NCI-H460 (cell line): ENCODE measurements at regions not wholly inside any gene's neighbourhood (a gene's known extent, or its start where the extent isn't known, plus 50 kb on each side); places are given as distances from the start of the nearest gene placed in this dataset.
A peak's percentile ranks its signal among the peaks of the same experiment; 100 is the strongest.

ENCODE experiments used
- DNase-seq: peaks from one replicate; pipeline ENCODE4 v3.0.0-alpha.2; 2016; ENCODE audit warnings: low read depth; ENCODE audit errors: extremely low read depth

DNA sequence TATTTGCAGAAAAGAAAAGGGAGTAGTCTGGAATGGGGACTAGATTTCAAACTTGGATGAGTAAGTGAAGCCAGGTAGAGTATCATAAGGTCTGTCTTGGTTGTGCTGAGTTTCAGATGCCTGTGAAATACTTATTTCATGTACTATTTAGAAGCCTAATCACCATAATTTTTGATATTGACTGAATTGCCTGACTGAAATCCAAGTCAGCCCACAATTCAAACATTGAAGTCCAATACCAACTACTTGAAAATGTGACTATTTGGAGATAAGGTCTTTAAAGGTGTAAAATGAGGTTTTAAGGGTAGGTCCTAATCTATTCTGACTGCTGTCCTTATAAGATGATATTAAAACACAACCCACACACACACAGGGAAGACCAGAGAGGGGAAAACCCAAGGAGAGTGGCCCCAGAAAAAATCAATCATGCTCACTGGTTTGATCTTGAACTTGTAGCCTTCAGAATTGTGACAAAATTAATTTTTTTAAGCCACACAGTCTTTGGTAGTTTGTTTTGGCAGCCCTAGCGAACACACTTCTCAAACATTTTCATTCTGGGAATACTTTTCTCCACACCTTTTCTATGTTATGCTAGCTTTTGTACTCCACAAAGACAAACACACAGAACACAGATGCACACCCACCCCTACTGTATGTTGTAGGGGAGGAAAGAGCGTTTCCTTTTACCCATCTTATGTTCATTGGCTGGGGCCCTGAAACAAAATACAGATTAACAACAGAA is 126.3 kb downstream of the HFE start:
- DNase-seq = no peak

DNA sequence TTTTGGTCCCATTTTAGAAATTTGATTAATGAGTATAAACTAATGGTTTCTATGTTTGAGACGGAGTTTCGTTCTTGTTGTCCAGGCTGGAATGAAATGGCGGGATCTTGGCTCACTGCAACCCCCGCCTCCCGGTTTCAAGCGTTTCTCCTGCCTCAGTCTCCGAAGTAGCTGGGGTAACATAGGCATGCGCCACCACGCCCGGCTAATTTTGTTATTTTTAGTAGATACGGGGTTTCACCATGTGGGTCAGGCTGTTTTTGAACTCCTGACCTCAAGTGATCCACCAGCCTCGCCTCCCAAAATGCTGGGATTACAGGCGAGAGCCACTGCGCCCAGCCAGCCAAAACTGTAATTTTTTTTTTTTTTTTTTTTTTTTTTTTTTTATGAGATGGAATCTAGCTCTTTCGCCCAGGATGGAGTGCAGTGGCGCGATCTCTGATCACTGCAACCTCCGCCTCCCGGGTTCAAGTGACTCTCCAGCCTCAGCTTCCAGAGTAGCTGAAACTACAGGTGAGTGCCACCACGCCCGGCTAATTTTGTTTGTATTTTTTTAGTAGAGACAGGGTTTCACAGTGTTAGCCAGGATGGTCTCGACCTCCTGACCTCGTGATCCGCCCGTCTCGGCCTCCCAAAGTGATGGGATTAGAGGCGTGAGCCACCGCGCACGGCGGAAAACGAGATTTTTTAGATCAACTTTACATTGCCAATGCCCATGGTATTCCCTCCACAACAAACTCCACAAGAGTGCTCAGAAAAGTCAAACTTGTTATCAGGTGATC is 127.8 kb downstream of the HFE start:
- no peak for DNase-seq

DNA sequence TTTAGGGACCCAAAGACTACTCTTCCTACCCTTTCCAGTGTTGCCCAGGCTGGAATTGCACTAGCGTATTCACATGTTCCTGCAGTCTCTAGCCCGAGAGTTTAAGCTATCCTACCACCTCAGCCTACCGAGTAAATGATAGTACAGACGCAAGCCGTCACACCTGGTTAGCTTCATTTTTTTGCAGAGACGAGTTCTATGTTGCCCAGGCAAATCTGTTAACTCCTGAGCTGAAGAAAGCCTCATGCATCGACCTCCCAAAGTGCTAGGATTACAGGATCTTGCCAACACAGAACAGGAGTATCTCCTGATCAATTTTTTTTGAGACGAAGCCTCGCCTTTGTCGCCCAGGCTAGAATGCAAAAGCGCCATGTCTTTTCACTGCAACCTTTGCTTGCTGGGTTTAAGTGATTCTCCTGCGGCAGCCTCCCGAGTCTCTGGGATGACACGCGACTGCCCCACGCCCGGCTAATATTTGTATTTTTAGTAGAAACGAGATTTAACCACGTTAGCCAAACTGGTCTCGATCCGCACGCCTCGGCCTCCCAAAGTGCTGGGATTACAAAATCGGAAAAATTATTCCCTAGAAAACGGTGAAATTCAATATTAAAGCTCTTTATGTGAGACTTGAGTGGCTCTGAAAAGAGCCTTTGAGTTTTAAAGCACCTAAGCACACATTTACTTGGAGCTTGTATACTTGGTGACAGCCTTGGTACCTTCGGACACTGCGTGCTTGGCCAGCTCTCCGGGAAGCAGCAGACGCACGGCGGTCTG is 128.5 kb downstream of the HFE start:
- no peak for DNase-seq

DNA sequence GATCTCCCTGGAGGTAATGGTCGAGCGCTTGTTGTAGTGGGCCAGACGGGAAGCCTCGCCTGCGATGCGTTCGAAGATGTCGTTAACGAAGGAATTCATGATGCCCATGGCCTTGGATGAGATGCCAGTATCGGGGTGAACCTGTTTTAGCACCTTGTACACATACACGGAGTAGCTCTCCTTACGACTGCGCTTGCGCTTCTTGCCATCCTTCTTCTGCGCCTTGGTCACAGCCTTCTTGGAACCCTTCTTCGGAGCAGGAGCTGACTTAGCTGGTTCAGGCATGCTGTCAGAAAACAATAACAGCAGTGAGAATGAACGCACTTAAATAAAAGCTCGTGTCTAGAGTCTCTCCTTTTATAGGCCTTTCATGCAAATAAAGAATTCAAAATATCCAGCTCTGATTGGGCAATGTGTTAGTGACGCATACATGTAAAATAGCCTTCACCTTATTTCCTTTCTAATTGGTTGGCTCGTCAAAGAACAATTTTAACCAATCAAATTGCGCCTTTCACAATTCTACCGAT is 129.2 kb downstream of the HFE start:
- DNase-seq = peak; percentile 98

DNA sequence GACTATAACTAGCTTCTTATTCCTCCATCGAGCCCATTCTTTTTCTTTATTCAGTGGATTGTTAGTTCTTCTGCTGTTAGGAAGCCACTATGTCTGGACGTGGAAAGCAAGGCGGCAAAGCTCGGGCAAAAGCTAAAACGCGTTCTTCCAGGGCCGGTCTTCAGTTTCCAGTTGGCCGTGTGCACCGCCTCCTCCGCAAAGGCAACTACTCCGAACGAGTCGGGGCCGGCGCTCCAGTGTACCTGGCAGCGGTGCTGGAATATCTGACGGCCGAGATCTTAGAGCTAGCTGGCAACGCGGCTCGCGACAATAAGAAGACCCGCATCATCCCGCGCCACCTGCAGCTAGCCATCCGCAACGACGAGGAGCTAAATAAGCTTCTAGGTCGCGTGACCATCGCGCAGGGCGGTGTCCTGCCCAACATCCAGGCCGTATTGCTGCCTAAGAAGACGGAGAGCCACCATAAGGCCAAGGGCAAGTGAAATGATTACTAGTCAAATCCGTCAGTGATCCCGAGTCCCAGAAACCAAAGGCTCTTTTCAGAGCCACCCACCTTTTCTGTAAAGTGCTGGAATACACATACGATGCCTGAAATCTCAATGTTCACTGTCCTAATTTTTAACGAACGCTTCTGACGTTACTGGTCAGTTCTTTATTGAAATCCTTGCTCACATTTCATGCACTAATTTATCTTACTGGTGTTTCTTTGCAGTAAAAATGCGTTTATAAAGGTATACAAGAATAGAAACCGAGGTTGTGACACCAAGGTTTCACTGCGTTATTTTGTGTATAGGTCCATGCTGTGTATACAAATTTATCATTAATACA is 129.9 kb downstream of the HFE start:
- DNase-seq = peak; percentile 83

DNA sequence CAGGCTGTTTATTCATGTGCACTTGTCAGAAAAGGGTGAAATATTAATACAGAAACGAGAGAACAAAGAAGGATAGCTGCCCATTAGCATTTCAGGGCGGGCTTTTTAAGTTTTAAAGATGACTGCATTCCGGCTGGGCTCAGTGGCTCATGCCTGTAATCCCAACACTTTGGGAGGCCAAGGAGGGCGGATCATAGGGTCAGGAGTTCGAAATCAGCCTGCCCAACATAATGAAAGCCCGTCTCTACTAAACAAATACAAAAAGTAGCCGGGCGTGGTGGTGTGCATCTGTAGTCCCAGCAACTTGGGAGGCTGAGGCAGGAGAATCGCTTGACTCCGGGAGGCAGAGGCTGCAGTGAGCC is 130.5 kb downstream of the HFE start:
- DNase-seq = no peak

DNA sequence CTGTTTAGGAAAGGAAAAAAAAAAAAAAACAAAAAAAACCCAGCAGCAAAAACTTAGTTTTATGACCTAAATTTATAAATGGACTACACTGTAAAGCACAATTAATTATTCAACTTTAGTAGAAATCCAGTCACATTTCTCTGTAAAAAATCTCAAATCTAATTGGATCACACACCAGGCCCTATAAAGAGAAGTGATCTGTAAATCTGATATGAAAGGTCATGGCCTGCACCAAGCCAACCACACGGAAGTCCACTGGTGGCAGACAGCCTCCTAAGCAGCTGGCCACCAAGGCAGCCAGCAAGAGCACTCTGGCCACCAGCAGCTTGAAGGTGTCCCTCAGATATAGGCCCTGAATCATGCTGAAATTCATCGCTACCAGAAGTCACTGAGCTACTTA is 131.6 kb downstream of the HFE start:
- DNase-seq = no peak

DNA sequence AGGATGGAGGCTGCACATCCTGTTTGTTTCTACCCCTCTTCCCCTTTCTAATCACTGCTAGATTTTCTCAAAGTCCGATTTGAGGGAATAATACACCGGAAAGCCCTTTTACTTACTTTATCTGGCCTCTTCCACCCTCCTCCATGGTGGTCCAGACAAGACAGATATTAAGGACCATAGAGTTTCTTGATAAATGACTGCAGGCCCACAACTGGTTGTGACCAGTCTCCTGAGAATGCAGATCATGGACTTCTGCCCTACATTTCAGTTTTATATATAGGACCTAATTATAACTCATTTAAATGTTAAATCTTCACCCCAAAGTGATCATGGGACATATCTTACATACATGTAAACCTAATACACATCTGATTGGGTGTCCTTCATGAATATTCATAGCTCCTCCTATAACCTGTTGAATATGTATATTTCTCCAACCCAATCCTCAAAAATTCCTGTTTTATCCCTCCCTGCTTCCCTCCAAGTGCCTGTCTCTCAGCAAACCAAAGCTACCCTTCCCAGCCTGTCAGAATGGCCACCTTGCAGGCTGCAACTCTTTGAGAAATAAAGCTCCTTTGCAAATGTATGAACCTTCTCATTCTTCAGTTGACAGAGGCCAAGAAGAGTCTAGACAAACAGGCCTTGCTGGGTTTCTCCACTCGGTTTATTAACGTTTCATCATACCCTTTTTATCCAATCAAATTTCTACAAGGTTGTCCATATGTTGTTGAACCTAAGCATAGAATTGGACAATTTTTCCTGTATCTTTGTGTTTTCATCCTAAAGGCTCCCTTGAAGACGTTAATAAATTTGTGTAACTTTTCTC is 133.1 kb downstream of the HFE start:
- no peak for DNase-seq

DNA sequence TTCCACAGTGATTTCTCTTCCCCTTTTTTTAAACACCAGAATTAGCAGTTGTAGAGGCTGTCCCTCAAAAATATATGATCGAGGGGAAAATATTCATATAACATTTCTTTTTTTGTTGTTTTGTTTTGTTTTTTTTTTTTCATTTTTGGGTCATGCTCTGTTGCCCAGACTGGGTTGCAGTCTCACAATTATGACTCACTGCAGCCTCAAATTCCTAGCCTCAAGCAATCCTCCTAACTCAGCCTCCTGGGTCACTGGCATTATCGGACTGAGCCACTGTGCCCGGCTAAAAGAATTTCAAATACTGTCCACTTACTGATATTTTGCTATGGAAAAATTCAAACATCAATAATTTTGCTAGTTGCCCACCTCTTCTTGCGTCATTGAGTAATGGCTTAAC is 134.0 kb downstream of the HFE start:
- no peak for DNase-seq

DNA sequence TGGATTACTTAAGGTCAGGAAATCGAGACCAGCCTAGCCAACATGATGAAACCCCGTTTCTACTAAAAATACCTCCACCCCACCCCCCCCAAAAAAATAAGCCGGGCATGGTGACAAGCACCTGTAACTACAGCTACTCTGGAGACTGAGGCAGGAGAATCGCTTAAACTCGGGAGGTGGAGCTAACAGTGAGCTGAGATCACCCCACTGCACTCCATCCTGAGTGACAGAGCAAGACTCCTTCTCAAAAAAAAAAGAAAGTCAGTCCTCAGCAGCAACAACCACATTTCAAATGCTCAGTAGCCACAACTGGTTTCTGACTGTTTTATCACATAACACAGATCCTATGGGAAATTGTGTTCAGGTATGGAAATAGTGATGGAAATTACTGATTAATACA is 135.3 kb downstream of the HFE start:
- no peak for DNase-seq

DNA sequence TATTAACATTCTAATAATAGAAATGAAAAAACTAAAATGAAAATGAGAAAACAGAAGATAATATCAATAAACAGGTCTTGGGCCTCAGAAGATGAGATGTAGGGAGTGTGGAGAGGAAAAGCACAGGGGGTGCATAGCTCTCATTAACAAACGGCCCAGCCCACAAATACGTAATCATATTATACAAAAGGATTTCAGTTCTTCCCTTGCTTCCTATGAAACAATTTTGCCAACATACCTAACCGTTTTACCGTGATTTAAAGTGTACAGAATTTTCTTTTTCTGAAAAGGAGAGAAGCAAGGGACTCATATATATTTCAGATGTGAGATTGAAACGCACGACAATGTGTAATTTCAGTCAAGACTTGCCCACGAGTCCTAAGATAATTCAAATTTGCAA is 136.0 kb downstream of the HFE start:
- DNase-seq = no peak

DNA sequence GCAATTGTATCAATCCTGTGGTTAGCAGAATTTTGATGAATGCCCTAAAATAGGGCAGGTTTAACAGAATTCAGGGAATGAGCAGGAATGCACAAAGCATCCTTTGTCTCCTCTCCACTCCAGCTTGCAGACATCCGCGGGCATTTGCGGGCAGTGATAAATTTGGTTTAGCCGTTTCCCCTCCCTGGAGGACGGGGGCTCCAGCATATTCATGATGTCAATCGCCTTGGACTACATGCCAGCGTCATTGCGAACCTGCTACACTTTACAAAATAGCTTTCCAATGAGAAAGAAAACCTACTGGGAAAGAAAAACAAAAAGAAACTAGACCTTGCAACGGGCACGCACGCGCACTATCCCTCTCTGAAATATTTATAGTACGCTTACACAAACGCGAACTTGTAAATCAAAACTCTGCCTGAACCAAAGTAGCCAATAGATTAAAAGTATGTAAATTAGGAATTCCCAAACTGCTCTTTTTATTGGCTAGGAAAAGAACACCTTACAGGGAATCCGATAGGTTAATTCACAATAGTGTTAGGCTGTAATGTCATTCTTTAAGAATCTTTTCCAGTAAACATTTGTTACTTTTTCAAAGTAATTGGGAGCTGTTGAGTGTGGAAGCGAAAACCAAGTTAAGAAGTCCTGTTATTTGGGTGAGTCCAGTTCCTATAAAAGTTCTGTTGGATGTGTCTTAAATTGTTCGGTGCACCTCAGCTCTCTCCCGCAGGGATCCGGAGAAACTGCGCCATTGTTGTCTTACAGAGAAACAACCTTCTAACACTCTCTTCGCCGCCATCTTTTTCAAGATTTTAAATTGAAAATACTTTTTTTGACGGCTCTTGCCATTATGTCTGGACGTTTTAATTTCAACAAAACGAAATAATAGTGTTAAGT is 136.7 kb downstream of the HFE start:
- DNase-seq = peak; percentile 90

DNA sequence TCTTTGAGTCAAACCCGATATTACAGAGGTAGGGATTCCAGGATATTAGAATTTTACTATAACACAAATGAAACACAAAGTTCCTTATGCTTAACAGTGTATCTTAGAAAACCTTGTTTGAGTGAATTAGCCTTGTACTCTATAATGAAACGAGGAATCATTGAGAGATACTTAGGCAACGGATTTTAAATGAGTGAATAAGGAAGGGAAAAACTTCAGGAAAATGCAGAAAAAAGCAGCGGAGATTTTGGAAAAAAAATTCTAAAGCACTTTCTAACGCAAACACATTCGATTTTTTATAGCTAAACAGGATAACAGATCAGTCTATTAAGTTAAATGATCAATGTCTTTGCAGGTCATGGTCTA is 137.3 kb downstream of the HFE start:
- no peak for DNase-seq

DNA sequence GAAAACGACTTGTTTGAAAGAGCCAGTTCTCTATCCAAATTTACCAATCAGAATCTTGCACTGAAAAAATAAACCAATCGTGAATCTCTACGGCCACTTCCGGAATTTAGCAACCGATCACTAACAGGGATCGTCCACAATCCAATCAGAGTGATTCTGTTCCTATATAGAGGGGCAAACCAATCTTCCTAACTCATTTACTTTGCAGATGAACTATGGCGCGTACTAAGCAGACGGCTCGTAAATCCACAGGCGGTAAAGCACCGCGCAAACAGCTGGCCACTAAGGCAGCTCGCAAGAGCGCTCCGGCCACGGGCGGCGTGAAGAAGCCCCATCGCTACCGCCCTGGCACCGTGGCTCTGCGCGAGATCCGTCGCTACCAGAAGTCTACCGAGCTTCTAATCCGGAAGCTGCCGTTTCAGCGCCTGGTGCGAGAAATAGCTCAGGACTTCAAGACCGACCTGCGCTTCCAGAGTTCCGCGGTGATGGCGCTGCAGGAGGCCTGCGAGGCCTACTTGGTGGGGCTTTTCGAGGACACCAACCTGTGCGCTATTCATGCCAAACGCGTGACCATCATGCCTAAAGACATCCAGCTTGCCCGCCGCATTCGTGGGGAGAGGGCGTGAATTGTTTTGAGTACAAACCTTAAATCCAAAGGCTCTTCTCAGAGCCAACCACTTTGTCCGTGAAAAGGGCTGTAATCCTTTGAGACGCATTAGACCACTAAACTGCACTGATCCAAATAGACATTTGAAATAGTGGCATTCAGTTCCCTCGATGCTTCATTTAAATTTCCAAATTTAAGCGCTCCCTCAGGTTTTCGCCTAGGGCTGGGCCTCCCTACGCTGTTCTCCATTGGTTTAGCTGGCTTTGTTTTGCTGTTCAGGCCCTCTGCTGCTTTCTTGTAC is 138.0 kb downstream of the HFE start:
- DNase-seq = no peak

DNA sequence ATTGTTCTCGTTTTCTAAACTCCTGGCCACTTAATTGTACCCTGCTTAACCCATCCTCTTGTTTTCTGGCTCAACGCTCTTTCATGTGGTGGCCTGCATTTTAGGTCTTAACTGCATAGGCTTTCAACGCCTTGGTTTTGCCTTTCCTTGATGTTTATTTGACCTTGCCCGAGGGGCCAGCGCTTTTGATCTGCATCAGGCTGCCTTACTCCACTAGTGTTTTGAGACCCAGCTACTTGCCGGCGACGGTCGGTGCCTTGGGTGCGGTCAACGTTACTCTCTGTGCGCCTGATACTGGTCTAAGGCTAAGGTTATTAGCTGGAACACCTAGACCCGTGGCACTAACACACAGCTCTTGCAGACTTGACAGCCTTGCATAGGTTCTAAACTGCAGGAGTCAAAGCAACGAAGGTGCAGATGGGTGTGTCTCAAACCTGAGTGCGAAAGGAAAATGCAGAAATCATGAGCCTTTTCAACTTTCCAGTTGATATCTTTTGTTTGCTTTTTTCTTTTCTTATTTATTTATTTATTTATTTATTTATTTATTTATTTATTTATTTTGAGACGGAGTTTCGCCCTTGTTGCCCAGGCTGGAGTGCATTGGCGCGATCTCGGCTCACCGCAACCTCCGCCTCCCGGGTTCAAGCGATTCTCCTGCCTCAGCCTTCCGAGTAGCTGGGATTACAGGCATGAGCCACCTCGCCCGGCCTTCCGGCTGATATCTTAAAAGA is 138.8 kb downstream of the HFE start:
- DNase-seq = no peak

DNA sequence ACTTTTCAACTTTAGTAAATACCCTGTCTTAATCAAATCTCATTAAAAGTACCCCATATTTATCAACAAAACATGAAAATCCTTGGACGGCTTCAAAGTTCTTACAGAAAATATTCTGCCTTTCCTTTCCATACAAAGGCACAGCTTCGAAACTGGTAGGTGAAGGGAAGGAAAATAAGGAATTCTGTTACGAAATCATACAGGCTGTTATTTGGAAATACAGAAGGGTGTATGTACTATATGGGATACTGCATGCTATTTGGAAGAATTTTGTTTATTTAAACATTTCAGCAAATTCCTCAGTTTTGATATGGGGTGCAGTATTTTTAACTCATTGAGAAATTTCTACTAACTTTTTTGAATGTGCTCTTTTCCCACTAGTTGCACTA is 138.4 kb upstream of the BTN3A2 start:
- no peak for DNase-seq

DNA sequence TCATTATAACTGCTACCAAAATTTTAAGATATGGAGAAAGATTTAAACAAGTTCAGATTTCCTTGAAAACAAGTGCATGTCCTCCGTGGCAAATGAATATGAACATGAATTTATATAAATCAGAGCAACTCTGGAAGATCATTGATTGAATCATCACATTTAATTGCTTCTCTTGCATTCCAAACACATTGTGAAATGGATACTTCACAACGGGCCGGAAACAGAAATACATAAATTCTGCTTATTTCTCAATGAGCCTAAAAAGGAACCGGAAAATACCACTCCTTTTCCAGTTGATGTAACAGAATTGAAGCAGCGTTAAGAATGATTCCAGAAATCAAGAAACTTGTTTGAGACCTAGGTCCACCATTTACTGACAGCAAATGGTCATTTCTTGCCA is 134.6 kb upstream of the BTN3A2 start:
- no peak for DNase-seq
